ENCODE measurements at regions not wholly inside any gene's neighbourhood (a gene's known extent, or its start where the extent isn't known, plus 50 kb on each side); places are given as distances from the start of the nearest gene placed in this dataset.

DNA sequence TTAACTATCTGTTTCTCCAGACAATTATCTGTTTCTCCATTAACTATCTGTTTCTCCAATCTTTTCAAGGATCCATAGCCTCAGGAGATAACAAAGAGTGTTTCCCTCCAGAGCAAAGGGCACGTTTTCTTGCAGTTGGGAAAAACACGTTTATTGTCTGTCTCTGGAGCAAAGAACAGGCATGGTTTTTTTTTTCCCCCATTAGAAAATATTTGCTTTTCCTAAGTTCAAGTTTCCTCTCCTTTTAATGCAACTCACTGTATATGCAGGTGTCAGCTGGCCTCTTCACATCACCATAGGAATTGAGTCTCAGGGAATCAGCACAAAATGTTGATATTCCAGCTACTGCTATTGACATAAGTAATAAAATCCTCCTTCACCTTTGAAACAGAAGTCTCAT lies 984.4 kb downstream of the RAB28 start:
- H3K4me1 ChIP-seq: no peaks in the 10 kb centered on the region
- no peaks in the 10 kb centered on the region for H3K79me2 ChIP-seq
- H3K27me3 ChIP-seq (ENCODE audit: control insufficient read depth, insufficient read depth, low read length): no peaks in the 10 kb centered on the region
- H3K9ac ChIP-seq: no peak overlapping the region
- H3K9me3 ChIP-seq (ENCODE audit: control insufficient read depth, low read length): no peaks in the 10 kb centered on the region
- TF ChIP-seq, protein P1, sequence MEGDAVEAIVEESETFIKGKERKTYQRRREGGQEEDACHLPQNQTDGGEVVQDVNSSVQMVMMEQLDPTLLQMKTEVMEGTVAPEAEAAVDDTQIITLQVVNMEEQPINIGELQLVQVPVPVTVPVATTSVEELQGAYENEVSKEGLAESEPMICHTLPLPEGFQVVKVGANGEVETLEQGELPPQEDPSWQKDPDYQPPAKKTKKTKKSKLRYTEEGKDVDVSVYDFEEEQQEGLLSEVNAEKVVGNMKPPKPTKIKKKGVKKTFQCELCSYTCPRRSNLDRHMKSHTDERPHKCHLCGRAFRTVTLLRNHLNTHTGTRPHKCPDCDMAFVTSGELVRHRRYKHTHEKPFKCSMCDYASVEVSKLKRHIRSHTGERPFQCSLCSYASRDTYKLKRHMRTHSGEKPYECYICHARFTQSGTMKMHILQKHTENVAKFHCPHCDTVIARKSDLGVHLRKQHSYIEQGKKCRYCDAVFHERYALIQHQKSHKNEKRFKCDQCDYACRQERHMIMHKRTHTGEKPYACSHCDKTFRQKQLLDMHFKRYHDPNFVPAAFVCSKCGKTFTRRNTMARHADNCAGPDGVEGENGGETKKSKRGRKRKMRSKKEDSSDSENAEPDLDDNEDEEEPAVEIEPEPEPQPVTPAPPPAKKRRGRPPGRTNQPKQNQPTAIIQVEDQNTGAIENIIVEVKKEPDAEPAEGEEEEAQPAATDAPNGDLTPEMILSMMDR (IDR thresholded peaks at IDR 0.05): no peak
- no peak overlapping the region for H3K27ac ChIP-seq
- H3K4me2 ChIP-seq (ENCODE audit: low read length): no peak overlapping the region
- no peak overlapping the region for H3K4me3 ChIP-seq (ENCODE audit: low read depth, low read length)
- no peaks in the 10 kb centered on the region for H3K36me3 ChIP-seq (ENCODE audit: control insufficient read depth, insufficient read depth, low read length)
- no peak overlapping the region for H2AFZ ChIP-seq

DNA sequence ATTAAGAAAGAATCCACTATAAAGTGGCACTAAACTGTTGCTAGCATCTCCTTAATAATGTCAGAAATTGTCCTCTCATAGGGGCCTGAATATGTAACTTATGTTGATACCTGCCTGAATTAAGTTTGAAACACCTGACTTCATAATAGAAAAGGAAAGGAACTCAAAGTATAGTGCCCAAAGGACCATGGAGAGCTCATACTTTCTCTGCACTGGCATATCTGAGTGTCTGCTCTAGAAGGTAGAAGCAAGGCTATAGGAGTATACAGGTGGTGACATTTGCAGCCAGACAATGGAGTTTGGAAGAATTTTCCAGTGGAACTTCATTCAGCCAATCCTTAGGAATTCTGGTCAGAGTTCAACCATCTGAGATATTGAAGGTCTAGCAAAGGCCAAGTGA lies 988.9 kb downstream of the RAB28 start:
- Histone ChIP-seq H3K9ac (no peak overlapping the region), H3K4me3 (ENCODE audit: low read depth, low read length) (no peak overlapping the region), H3K79me2 (no peaks in the 10 kb centered on the region), H3K9me3 (ENCODE audit: control insufficient read depth, low read length) (no peaks in the 10 kb centered on the region), H3K27ac (no peak overlapping the region), H3K4me2 (ENCODE audit: low read length) (no peak overlapping the region), H3K36me3 (ENCODE audit: control insufficient read depth, insufficient read depth, low read length) (no peaks in the 10 kb centered on the region), H3K4me1 (no peaks in the 10 kb centered on the region), H3K27me3 (ENCODE audit: control insufficient read depth, insufficient read depth, low read length) (no peaks in the 10 kb centered on the region), H2AFZ (no peak overlapping the region)
- TF ChIP-seq, protein P1 (IDR thresholded peaks at IDR 0.05): no peak

DNA sequence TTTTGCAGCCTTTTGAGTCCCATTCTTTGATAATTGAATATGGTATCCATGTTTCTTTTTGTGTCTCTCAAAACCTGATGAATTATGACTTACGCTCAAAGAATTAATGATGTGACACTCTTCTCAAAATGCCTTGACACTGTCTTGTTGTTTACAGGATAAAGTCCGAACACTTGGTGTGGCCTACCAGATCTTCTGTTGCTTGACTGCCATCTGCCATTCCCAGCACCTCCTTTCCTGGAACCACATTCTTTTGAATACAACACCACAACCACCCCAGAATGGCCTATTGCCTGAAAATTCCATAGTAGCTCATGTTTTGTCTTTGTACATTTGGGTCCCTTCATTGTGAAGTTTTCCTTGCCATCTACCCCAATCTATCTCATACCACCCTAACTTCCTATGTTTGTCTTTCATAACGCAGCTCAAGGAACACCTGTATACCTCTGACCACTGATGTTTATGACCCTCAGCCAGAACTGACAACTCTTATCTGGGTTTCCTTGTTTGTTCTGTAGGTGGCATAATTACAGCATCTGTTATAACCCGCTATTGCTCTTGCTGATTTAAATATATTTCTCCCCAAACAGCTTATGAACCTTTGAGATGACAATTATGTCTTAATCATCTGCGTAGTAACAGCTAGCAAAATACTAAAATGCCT lies 991.3 kb downstream of the RAB28 start:
- H3K9ac ChIP-seq: no peak overlapping the region
- no peak overlapping the region for H3K4me3 ChIP-seq (ENCODE audit: low read depth, low read length)
- H3K9me3 ChIP-seq (ENCODE audit: control insufficient read depth, low read length): no peaks in the 10 kb centered on the region
- no peak overlapping the region for H3K27ac ChIP-seq
- no peak overlapping the region for H2AFZ ChIP-seq
- TF ChIP-seq, protein P1 (IDR thresholded peaks at IDR 0.05): no peak
- H3K36me3 ChIP-seq (ENCODE audit: control insufficient read depth, insufficient read depth, low read length): no peaks in the 10 kb centered on the region
- H3K79me2 ChIP-seq: no peaks in the 10 kb centered on the region
- no peaks in the 10 kb centered on the region for H3K4me1 ChIP-seq
- H3K27me3 ChIP-seq (ENCODE audit: control insufficient read depth, insufficient read depth, low read length): no peaks in the 10 kb centered on the region
- H3K4me2 ChIP-seq (ENCODE audit: low read length): no peak overlapping the region

DNA sequence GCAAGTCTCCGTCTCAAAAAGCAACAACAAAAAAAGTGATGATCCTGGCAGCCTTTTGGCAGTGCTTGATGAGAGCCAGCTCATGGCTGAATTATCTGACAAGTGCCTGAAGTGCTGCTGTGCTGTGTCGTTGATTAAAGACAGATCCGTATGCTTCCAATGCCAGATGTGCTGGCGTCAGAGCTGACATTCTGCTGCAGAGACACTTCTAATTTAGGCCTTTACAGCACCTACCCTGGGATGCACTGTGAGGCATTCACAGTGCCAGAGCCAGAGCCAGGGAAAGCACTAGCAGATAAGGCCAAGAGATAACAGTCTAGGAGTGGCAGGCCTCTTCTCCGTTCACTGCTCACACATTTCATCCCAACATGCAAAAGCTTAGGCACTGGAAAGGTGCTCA lies 995.5 kb downstream of the RAB28 start:
- TF ChIP-seq, protein P1 (IDR thresholded peaks at IDR 0.05): no peak
- H3K27ac ChIP-seq: no peak overlapping the region

DNA sequence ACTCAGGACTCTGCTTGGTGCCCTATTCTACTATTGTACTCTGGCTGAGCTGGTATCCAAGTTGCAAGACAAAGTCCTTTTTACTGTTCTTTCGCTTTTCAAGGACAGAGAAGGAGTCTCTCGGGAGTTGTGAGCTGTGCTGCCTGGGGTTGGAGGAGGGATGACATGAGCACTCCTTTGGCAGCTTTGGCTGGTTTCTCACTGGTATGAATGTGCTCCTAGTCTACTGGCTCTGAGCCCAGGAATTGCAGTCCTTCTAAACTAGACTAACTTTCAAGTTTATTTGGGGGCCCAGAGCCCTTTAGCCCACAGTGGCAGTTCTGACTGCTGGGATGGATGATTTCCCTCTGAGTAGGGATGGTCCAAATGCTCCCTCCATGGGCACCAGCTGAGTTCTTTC lies 997.1 kb downstream of the RAB28 start:
- Histone ChIP-seq H3K79me2 (no peaks in the 10 kb centered on the region), H3K9ac (no peak overlapping the region), H3K4me2 (ENCODE audit: low read length) (no peak overlapping the region), H3K27me3 (ENCODE audit: control insufficient read depth, insufficient read depth, low read length) (no peaks in the 10 kb centered on the region), H3K4me3 (ENCODE audit: low read depth, low read length) (no peak overlapping the region), H3K36me3 (ENCODE audit: control insufficient read depth, insufficient read depth, low read length) (no peaks in the 10 kb centered on the region), H2AFZ (no peak overlapping the region), H3K4me1 (no peaks in the 10 kb centered on the region), H3K27ac (no peak overlapping the region), H3K9me3 (ENCODE audit: control insufficient read depth, low read length) (no peaks in the 10 kb centered on the region)
- TF ChIP-seq, protein P1 (IDR thresholded peaks at IDR 0.05): no peak

More for the DNA sequence above, 995.5 kb downstream of the RAB28 start:
- no peaks in the 10 kb centered on the region for H3K79me2 ChIP-seq
- H3K4me1 ChIP-seq: no peaks in the 10 kb centered on the region
- H3K9ac ChIP-seq: no peak overlapping the region
- H2AFZ ChIP-seq: no peak overlapping the region
- no peaks in the 10 kb centered on the region for H3K27me3 ChIP-seq (ENCODE audit: control insufficient read depth, insufficient read depth, low read length)
- no peaks in the 10 kb centered on the region for H3K36me3 ChIP-seq (ENCODE audit: control insufficient read depth, insufficient read depth, low read length)
- H3K9me3 ChIP-seq (ENCODE audit: control insufficient read depth, low read length): no peaks in the 10 kb centered on the region
- no peak overlapping the region for H3K4me2 ChIP-seq (ENCODE audit: low read length)
- H3K4me3 ChIP-seq (ENCODE audit: low read depth, low read length): no peak overlapping the region
